GM15510 (cell line): ENCODE measurements at regions not wholly inside any gene's neighbourhood (a gene's known extent, or its start where the extent isn't known, plus 50 kb on each side); places are given as distances from the start of the nearest gene placed in this dataset.

Experiments used
- POLR2A ChIP-seq: IDR thresholded peaks from 3 replicates; pipeline ENCODE4 v1.6.1; 2011; ENCODE audit warnings: borderline replicate concordance; ENCODE audit not compliant: insufficient read length; ENCODE audit errors: extremely low read depth

GRCh38 chr2:61623747-61624146 is 85.6 kb upstream of the XPO1 start:
- no peak for TF ChIP-seq POLR2A

GRCh38 chr2:61620244-61621159 is 82.3 kb upstream of the XPO1 start:
- no peak for TF ChIP-seq POLR2A

GRCh38 chr2:61619561-61619960 is 81.4 kb upstream of the XPO1 start:
- TF ChIP-seq POLR2A = no peak

- no peak for TF ChIP-seq POLR2A
These were observed 79.5 kb upstream of the XPO1 start for GRCh38 chr2:61617610-61618009.

GRCh38 chr2:61605245-61605644 is 67.1 kb upstream of the XPO1 start:
- no peak for TF ChIP-seq POLR2A

GRCh38 chr2:61604433-61604832 is 66.3 kb upstream of the XPO1 start:
- TF ChIP-seq POLR2A = no peak

GRCh38 chr2:61597300-61598289 is 59.4 kb upstream of the XPO1 start:
- TF ChIP-seq POLR2A = no peak

- no peak for TF ChIP-seq POLR2A
These were observed 52.1 kb upstream of the XPO1 start for GRCh38 chr2:61590214-61590613.

GRCh38 chr2:61588566-61588965 is 50.4 kb upstream of the XPO1 start:
- TF ChIP-seq POLR2A = no peak
